ENCODE measurements at regions not wholly inside any gene's neighbourhood (a gene's known extent, or its start where the extent isn't known, plus 50 kb on each side); places are given as distances from the start of the nearest gene placed in this dataset.

DNA sequence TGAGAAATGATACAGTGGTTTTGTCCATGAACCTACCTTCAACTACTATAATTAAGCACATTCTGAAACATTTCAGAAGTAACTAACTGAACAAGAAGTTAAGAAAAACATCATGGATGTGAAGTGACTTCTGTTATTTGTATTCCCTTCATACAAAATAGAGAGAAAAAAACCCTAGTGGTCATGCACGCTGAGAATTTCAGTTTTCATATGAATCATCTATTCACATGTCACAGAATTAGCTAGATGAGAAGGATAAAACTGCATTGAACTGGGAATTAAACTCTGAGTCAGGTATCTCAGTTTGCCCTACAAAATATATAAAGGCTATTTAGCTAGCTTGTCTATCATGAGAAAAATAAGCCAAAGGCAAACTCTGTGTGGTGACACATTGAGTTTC, 451.8 kb upstream of the FTMT start (continued):
- TF ChIP-seq, protein P1, sequence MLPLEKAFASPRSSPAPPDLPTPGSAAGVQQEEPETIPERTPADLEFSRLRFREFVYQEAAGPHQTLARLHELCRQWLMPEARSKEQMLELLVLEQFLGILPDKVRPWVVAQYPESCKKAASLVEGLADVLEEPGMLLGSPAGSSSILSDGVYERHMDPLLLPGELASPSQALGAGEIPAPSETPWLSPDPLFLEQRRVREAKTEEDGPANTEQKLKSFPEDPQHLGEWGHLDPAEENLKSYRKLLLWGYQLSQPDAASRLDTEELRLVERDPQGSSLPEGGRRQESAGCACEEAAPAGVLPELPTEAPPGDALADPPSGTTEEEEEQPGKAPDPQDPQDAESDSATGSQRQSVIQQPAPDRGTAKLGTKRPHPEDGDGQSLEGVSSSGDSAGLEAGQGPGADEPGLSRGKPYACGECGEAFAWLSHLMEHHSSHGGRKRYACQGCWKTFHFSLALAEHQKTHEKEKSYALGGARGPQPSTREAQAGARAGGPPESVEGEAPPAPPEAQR (tag by site-specific recombination; IDR thresholded peaks at IDR 0.05): no peak
- no peak for TF ChIP-seq MZF1 (tag by site-specific recombination; IDR thresholded peaks at IDR 0.05; ENCODE audit: borderline replicate concordance)
- TF ChIP-seq OVOL3 (tag by site-specific recombination; IDR thresholded peaks at IDR 0.05): no peak
- TF ChIP-seq ZNF677 (tag by site-specific recombination; IDR thresholded peaks at IDR 0.05): no peak

DNA sequence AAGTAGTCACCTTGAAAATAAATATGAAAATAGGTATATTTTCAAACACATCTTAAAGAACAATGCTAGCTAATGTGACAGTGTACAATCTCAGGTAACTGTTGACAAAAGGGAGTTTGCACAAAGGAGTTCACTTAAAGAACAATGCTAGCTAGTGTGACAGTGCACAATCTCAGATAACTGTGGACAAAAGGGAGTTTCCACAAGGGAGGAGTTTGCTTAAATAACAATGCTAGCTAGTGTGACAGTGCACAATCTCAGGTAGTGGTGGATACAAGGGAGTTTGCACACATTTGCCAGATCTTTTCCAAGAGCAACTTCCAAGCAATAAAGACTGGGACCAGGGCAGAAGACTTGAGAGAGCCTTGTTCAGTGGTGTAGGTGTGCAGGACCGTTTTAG, 442.9 kb upstream of the FTMT start:
- Histone ChIP-seq H3K4me3 (ENCODE audit: low read depth, low read length) (no peak overlapping the region), H3K4me1 (ENCODE audit: control insufficient read depth, insufficient read depth, low read length) (no peaks in the 10 kb centered on the region), H3K36me3 (ENCODE audit: control insufficient read depth in 2 of 2, insufficient read depth in 1 of 2, low read length in 2 of 2) (no peaks in the 10 kb centered on the region), H3K27ac (ENCODE audit: extremely low read depth, low read depth, low read length) (no peak overlapping the region), H3K9me3 (ENCODE audit: control insufficient read depth, insufficient read depth, low read depth, low read length) (no peaks in the 10 kb centered on the region)
- CTCF ChIA-PET: no interaction called here
- POLR2A ChIA-PET: no interaction called here
- TF ChIP-seq, protein P2, sequence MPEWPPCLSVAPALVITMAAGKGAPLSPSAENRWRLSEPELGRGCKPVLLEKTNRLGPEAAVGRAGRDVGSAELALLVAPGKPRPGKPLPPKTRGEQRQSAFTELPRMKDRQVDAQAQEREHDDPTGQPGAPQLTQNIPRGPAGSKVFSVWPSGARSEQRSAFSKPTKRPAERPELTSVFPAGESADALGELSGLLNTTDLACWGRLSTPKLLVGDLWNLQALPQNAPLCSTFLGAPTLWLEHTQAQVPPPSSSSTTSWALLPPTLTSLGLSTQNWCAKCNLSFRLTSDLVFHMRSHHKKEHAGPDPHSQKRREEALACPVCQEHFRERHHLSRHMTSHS (tag by site-specific recombination; IDR thresholded peaks at IDR 0.05): no peak
- TF ChIP-seq ZNF354C (tag by site-specific recombination; IDR thresholded peaks at IDR 0.05; ENCODE audit: borderline replicate concordance, low read depth) (no peak), GLI4 (tag by site-specific recombination; IDR thresholded peaks at IDR 0.05) (no peak), ZNF248 (tag by site-specific recombination; IDR thresholded peaks at IDR 0.05) (no peak), ZSCAN16 (tag by site-specific recombination; IDR thresholded peaks at IDR 0.05) (no peak), ZEB2 (tag by site-specific recombination; IDR thresholded peaks at IDR 0.05) (no peak), ZNF202 (tag by site-specific recombination; IDR thresholded peaks at IDR 0.05; ENCODE audit: borderline replicate concordance) (no peak), ZNF404 (tag by site-specific recombination; IDR thresholded peaks at IDR 0.05) (no peak), BCL11A (tag by site-specific recombination; IDR thresholded peaks at IDR 0.05; ENCODE audit: low read depth) (no peak), ZNF624 (tag by site-specific recombination; IDR thresholded peaks at IDR 0.05) (no peak), ZSCAN30 (tag by site-specific recombination; IDR thresholded peaks at IDR 0.05) (no peak), ZNF837 (tag by site-specific recombination; IDR thresholded peaks at IDR 0.05) (no peak), ZNF561 (tag by site-specific recombination; IDR thresholded peaks at IDR 0.05; ENCODE audit: borderline replicate concordance) (no peak), SETDB1 (IDR thresholded peaks at IDR 0.05; ENCODE audit: insufficient read length, low read length) (no peak)
- TF ChIP-seq, protein P3, sequence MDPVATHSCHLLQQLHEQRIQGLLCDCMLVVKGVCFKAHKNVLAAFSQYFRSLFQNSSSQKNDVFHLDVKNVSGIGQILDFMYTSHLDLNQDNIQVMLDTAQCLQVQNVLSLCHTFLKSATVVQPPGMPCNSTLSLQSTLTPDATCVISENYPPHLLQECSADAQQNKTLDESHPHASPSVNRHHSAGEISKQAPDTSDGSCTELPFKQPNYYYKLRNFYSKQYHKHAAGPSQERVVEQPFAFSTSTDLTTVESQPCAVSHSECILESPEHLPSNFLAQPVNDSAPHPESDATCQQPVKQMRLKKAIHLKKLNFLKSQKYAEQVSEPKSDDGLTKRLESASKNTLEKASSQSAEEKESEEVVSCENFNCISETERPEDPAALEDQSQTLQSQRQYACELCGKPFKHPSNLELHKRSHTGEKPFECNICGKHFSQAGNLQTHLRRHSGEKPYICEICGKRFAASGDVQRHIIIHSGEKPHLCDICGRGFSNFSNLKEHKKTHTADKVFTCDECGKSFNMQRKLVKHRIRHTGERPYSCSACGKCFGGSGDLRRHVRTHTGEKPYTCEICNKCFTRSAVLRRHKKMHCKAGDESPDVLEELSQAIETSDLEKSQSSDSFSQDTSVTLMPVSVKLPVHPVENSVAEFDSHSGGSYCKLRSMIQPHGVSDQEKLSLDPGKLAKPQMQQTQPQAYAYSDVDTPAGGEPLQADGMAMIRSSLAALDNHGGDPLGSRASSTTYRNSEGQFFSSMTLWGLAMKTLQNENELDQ (tag by site-specific recombination; IDR thresholded peaks at IDR 0.05; ENCODE audit: low read depth): no peak
- TF ChIP-seq, protein P4, sequence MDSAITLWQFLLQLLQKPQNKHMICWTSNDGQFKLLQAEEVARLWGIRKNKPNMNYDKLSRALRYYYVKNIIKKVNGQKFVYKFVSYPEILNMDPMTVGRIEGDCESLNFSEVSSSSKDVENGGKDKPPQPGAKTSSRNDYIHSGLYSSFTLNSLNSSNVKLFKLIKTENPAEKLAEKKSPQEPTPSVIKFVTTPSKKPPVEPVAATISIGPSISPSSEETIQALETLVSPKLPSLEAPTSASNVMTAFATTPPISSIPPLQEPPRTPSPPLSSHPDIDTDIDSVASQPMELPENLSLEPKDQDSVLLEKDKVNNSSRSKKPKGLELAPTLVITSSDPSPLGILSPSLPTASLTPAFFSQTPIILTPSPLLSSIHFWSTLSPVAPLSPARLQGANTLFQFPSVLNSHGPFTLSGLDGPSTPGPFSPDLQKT (IDR thresholded peaks at IDR 0.05; ENCODE audit: borderline replicate concordance, low read depth, low read length): no peak
- TF ChIP-seq, protein P5, sequence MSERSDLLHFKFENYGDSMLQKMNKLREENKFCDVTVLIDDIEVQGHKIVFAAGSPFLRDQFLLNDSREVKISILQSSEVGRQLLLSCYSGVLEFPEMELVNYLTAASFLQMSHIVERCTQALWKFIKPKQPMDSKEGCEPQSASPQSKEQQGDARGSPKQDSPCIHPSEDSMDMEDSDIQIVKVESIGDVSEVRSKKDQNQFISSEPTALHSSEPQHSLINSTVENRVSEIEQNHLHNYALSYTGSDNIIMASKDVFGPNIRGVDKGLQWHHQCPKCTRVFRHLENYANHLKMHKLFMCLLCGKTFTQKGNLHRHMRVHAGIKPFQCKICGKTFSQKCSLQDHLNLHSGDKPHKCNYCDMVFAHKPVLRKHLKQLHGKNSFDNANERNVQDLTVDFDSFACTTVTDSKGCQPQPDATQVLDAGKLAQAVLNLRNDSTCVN (tag by site-specific recombination; optimal IDR thresholded peaks at IDR 0.05): no peak
- TF ChIP-seq, protein P6, sequence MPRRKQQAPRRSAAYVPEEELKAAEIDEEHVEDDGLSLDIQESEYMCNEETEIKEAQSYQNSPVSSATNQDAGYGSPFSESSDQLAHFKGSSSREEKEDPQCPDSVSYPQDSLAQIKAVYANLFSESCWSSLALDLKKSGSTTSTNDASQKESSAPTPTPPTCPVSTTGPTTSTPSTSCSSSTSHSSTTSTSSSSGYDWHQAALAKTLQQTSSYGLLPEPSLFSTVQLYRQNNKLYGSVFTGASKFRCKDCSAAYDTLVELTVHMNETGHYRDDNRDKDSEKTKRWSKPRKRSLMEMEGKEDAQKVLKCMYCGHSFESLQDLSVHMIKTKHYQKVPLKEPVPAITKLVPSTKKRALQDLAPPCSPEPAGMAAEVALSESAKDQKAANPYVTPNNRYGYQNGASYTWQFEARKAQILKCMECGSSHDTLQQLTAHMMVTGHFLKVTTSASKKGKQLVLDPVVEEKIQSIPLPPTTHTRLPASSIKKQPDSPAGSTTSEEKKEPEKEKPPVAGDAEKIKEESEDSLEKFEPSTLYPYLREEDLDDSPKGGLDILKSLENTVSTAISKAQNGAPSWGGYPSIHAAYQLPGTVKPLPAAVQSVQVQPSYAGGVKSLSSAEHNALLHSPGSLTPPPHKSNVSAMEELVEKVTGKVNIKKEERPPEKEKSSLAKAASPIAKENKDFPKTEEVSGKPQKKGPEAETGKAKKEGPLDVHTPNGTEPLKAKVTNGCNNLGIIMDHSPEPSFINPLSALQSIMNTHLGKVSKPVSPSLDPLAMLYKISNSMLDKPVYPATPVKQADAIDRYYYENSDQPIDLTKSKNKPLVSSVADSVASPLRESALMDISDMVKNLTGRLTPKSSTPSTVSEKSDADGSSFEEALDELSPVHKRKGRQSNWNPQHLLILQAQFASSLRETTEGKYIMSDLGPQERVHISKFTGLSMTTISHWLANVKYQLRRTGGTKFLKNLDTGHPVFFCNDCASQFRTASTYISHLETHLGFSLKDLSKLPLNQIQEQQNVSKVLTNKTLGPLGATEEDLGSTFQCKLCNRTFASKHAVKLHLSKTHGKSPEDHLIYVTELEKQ (tag by site-specific recombination; IDR thresholded peaks at IDR 0.05; ENCODE audit: borderline replicate concordance): no peak
